CD4-positive, alpha-beta T cell (primary cell): ENCODE measurements at regions not wholly inside any gene's neighbourhood (a gene's known extent, or its start where the extent isn't known, plus 50 kb on each side); places are given as distances from the start of the nearest gene placed in this dataset.

Experiments
- ATAC-seq: fragments of 200-7000 bp; cut with Tn5 transposase; one replicate; pipeline ENCODE4 v1.10.0; 2022; ENCODE audit warnings: mild to moderate bottlenecking; ENCODE audit not compliant: poor library complexity
- CTCF ChIA-PET: fragments of 350-600 bp; sonication (Branson Sonifier 250); formaldehyde crosslinking; loops from one replicate; lab custom pipeline; 2021; ENCODE audit warnings: antibody characterized with exemption, inconsistent platforms; lab: Charles Lee
- POLR2A ChIA-PET: fragments of 350-600 bp; sonication (Branson Sonifier 250); formaldehyde crosslinking; loops from one replicate; lab custom pipeline; 2021; ENCODE audit warnings: antibody characterized with exemption, inconsistent platforms; lab: Charles Lee
- DNase-seq, 14 experiments: peaks; one replicate each; pipeline ENCODE4 v3.0.0-alpha.2; 2013 to 2020; ENCODE audit warnings: mixed read lengths in 2 of 14
- H3K27ac ChIP-seq, 2 donors: one replicate each; pipeline versions ENCODE4 v1.5.1 to v1.7.0; 2013; ENCODE audit warnings: low read length in 2 of 2, low read depth in 1 of 2, mild to moderate bottlenecking in 1 of 2
- H3K27me3 ChIP-seq, 2 experiments: 1 replicate in 1 of 2; 2 replicates in 1 of 2; pipeline versions ENCODE4 v1.6.1 to v1.7.0; 2013; ENCODE audit warnings: low read length in 2 of 2, control low read depth in 1 of 2, mild to moderate bottlenecking in 1 of 2, moderate library complexity in 1 of 2; ENCODE audit not compliant: insufficient read depth in 2 of 2, control insufficient read depth in 1 of 2
- H3K36me3 ChIP-seq: one replicate; pipeline ENCODE4 v1.6.1; 2013; ENCODE audit warnings: low read length, control low read depth; ENCODE audit not compliant: insufficient read depth
- H3K4me1 ChIP-seq: one replicate; pipeline ENCODE4 v1.6.1; 2013; ENCODE audit warnings: low read length, control low read depth; ENCODE audit not compliant: insufficient read depth
- H3K4me3 ChIP-seq: one replicate; pipeline ENCODE4 v1.5.1; 2013; ENCODE audit warnings: mild to moderate bottlenecking, low read length, moderate library complexity
- H3K9me3 ChIP-seq, 2 experiments: 1 replicate in 1 of 2; 2 replicates in 1 of 2; pipeline versions ENCODE4 v1.6.1 to v1.7.0; 2013; ENCODE audit warnings: low read length in 2 of 2, mild to moderate bottlenecking in 2 of 2, control low read depth in 1 of 2, moderate library complexity in 1 of 2; ENCODE audit not compliant: control insufficient read depth in 1 of 2, insufficient read depth in 1 of 2
- H3K27ac Mint-ChIP-seq: one replicate; pipeline ENCODE4 v1.8.0; 2020; ENCODE audit warnings: mixed read lengths
- H3K27me3 Mint-ChIP-seq: one replicate; pipeline ENCODE4 v1.8.0; 2021; ENCODE audit warnings: mixed read lengths
- H3K36me3 Mint-ChIP-seq: one replicate; pipeline ENCODE4 v1.8.0; 2021; ENCODE audit warnings: low read depth, mixed read lengths
- H3K4me1 Mint-ChIP-seq: one replicate; pipeline ENCODE4 v1.8.0; 2021; ENCODE audit warnings: low read depth, mixed read lengths
- H3K4me3 Mint-ChIP-seq: one replicate; pipeline ENCODE4 v1.8.0; 2020; ENCODE audit warnings: mild to moderate bottlenecking, mixed read lengths
- H3K9me3 Mint-ChIP-seq: one replicate; pipeline ENCODE4 v1.8.0; 2020; ENCODE audit warnings: mixed read lengths
- intact Hi-C, 2 experiments: fragments of 100-400 bp; cut with DNase I in 1 of 2; cut with micrococcal nuclease in 1 of 2; formaldehyde crosslinking; loops; one replicate each; pipeline versions ENCODE4 v1.15.1 to v1.9.0; 2023 to 2025; cut with DNase I, micrococcal nuclease
- TF ChIP-seq, protein P1 (sequence below): fragments of 200-600 bp; IDR thresholded peaks from one replicate; pipeline ENCODE4 v1.8.0; 2022; ENCODE audit warnings: antibody characterized with exemption, mild to moderate bottlenecking

GRCh38 chr2:196245378-196246140 lies 74.2 kb upstream of the STK17B start:
- TF ChIP-seq, protein P1, sequence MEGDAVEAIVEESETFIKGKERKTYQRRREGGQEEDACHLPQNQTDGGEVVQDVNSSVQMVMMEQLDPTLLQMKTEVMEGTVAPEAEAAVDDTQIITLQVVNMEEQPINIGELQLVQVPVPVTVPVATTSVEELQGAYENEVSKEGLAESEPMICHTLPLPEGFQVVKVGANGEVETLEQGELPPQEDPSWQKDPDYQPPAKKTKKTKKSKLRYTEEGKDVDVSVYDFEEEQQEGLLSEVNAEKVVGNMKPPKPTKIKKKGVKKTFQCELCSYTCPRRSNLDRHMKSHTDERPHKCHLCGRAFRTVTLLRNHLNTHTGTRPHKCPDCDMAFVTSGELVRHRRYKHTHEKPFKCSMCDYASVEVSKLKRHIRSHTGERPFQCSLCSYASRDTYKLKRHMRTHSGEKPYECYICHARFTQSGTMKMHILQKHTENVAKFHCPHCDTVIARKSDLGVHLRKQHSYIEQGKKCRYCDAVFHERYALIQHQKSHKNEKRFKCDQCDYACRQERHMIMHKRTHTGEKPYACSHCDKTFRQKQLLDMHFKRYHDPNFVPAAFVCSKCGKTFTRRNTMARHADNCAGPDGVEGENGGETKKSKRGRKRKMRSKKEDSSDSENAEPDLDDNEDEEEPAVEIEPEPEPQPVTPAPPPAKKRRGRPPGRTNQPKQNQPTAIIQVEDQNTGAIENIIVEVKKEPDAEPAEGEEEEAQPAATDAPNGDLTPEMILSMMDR = no peak
- H3K9me3 Mint-ChIP-seq = no peaks in the 10 kb centered on the region
- H3K9me3 ChIP-seq = no peaks in the 10 kb centered on the region
- H3K27me3 Mint-ChIP-seq = no peaks in the 10 kb centered on the region
- peak overlapping the region; percentile 56 for H3K27ac Mint-ChIP-seq
- no peaks in the 10 kb centered on the region for H3K36me3 ChIP-seq
- CTCF ChIA-PET = interaction anchor here (1.3 kb wide), 1 partner anchor 31 kb away, joined by 4 read pairs; no protein-coding TSS in a partner anchor
- H3K4me3 ChIP-seq = no peak overlapping the region
- H3K4me3 Mint-ChIP-seq = no peak overlapping the region
- intact Hi-C loops = loop anchor here in 1 of 2 experiments (2.0 kb wide), 1 partner anchor 15 kb away; no protein-coding TSS in a partner anchor
- POLR2A ChIA-PET = interaction anchor here (7.0 kb wide), 1 partner anchor 14 kb away, joined by 72 read pairs; no protein-coding TSS in a partner anchor
- H3K27me3 ChIP-seq = no peaks in the 10 kb centered on the region
- peaks cover 45% of the 10 kb centered on the region for H3K4me1 ChIP-seq
- DNase-seq = no peak
- no peak for ATAC-seq
- peaks cover 76% of the 10 kb centered on the region for H3K4me1 Mint-ChIP-seq
- no peak overlapping the region for H3K27ac ChIP-seq
- no peaks in the 10 kb centered on the region for H3K36me3 Mint-ChIP-seq

DNA sequence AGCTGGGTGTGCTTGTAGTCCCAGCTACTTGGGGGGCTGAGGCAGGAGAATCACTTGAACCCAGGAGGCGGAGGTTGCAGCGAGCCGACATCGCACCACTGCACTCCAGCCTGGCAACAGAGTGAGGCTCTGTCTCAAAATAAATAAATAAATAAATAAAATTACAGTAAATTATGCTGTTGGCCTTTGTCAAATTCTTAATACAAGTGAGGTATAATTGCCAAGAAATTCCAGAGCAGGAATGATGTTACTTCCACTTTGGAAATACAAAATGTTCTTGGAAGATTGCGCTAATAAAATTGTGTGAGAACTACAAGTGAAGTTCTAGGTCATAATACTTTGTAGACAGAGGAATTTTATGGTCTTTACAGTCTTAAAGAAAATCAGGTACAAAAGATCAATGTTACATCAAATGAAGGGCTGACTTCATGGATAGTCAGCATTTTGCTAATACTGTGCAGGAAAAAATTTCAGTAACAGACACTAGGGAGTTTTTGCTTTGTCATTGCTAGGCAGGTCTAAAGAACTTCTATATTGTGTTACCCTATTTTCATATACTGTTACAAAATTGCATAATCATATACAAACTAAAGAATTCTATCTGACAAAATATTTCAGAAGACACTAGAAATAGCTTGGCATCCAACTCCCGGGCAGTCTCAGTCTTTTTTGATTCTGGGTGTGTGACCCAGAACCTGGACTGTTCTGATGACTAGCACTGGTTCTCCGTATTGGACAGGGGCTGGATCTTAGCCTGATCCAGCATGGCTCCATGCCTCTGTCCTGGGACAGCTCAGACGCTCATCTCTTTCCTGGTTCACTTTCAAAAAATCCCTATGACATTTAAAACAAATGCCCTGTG lies 76.0 kb upstream of the STK17B start:
- H3K9me3 ChIP-seq = no peaks in the 10 kb centered on the region
- peaks cover 44% of the 10 kb centered on the region for H3K4me1 ChIP-seq
- ChIA-PET POLR2A (interaction anchor here (1.0 to 7.0 kb wide), 7 partner anchors 9 to 71 kb away, joined by 3 to 72 read pairs (median 4); no protein-coding TSS in a partner anchor), CTCF (interaction anchor here (0.9 to 1.3 kb wide), 4 partner anchors 8 to 50 kb away, joined by 3 to 5 read pairs (median 3); no protein-coding TSS in a partner anchor)
- H3K4me3 ChIP-seq = no peak overlapping the region
- intact Hi-C loops = no loop called here
- H3K9me3 Mint-ChIP-seq = no peaks in the 10 kb centered on the region
- H3K27me3 Mint-ChIP-seq = no peaks in the 10 kb centered on the region
- H3K36me3 ChIP-seq = no peaks in the 10 kb centered on the region
- no peak for DNase-seq
- H3K4me1 Mint-ChIP-seq = peaks cover 76% of the 10 kb centered on the region
- H3K27ac Mint-ChIP-seq = peak overlapping the region; percentile 76
- no peaks in the 10 kb centered on the region for H3K27me3 ChIP-seq
- ATAC-seq = no peak
- H3K36me3 Mint-ChIP-seq = no peaks in the 10 kb centered on the region
- no peak overlapping the region for H3K27ac ChIP-seq
- TF ChIP-seq, protein P1 = no peak
- H3K4me3 Mint-ChIP-seq = no peak overlapping the region

DNA sequence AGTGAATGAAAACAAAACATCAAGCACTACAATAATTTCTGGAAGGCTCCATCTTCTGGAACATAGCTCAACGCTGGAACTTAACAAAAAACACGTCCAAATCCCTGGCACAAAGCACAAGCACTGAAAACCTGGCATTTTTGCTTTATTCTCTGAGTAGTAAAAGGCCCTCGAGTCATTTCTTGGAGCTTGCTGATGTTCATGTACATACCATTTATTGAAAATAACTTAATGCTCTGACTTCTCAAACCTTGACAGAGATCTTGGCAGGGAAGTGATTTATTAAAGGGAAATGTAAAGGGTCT lies 76.5 kb upstream of the STK17B start:
- TF ChIP-seq, protein P1 = no peak
- H3K9me3 ChIP-seq = no peaks in the 10 kb centered on the region
- ATAC-seq (no peak), DNase-seq (no peak)
- Mint-ChIP-seq H3K4me3 (no peak overlapping the region), H3K27ac (peak overlapping the region; percentile 76), H3K27me3 (no peaks in the 10 kb centered on the region), H3K4me1 (peaks cover 77% of the 10 kb centered on the region), H3K36me3 (no peaks in the 10 kb centered on the region), H3K9me3 (no peaks in the 10 kb centered on the region)
- CTCF ChIA-PET = interaction anchor here (0.9 to 1.3 kb wide), 3 partner anchors 9 to 50 kb away, joined by 3 read pairs; no protein-coding TSS in a partner anchor
- H3K36me3 ChIP-seq = no peaks in the 10 kb centered on the region
- no peak overlapping the region for H3K4me3 ChIP-seq
- POLR2A ChIA-PET = interaction anchor here (0.8 to 7.0 kb wide), 9 partner anchors 10 to 83 kb away, joined by 3 to 72 read pairs (median 5); no protein-coding TSS in a partner anchor
- H3K27me3 ChIP-seq = no peaks in the 10 kb centered on the region
- no peak overlapping the region for H3K27ac ChIP-seq
- H3K4me1 ChIP-seq = peaks cover 40% of the 10 kb centered on the region
- intact Hi-C loops = no loop called here
